Inflammatory macrophage treated with lipopolysaccharide for 1 hour (primary cell): ENCODE measurements at regions not wholly inside any gene's neighbourhood (a gene's known extent, or its start where the extent isn't known, plus 50 kb on each side); places are given as distances from the start of the nearest gene placed in this dataset.
"Not testable (repeated sequence)": the region's sequence is repeated elsewhere in the genome, so short reads cannot be mapped to it uniquely, and the experiment has no call there.

Experiments used
- DNase-seq, 2 donors: peaks; one replicate each; pipeline ENCODE4 v3.0.0-alpha.2; 2020 to 2022

DNA sequence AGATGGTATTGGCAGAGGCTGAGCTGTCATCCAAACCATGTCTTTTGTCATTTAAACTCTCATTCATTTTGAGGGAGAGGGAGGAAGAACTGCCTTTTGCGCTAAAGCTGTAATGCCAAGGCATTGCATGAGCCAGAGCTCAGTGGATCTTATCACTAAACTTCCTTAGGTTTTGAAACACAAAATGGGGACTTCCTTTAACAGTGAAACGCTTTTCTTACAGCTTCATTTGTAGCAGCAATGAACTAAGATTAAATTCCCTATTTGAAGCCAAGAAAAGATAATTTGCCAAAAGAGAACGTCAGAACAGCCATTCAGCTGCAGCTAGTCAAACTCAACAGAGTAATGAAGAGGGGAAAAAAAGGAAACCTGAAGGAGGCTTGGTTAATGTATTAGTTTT, 143.5 kb upstream of the MMADHC start:
- DNase-seq, result no peak

DNA sequence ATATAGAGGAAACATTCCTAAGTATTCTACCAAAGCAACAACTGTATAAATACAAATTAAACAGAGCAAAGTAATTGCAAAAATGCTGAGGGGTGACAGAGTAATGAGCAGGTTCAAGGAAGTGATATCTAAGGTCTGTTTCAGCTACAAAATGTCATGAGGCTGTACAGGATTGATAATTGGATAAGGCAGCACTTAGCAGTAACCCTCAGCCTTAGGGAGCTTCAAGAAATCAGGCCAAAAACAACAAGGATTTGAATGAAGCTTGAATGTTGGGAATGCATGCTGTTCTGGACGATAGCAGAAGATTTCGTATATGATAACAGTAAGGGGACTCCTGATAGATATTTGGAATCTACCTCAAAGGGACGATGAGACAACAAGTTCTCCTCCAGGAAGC, 142.0 kb upstream of the MMADHC start:
- DNase-seq, result no peak

DNA sequence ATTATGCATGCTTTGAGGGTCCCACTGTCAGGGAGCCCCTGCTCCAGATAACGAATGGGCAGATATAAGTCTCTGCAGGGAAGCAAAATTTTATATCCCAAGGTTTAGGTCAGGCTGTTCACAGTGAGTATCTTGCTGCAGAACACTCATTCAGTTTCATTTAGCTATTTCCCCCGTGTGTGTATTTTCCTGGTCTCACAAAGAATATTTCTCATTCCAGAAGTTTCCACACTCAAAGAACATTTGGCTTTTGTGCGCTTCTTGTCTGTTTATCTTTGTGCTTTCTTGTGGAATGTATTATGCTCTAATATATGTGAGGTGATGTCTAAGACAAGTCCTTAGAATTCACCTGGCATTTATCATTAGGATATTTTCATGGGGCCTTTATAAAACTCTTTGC, 140.4 kb upstream of the MMADHC start:
- no peak for DNase-seq

DNA sequence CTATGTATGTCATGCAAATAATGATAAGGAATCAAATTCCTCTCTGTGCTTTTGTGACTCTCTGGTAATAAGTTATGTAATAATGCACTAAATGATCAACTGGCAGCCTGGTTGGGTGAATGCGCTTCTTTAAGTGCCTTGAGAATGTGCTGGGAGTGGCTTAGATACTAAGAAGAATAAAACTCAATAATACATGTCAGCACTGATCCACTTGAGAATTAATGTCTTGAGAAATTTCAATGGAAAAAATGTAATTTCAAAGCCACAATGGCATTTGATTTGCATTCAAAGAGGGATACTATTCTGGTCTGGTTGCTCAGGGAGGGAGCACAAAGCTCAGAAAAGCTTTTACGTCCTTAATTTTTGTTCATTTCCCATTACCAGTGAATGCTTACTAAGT, 137.7 kb upstream of the MMADHC start:
- DNase-seq, result no peak

DNA sequence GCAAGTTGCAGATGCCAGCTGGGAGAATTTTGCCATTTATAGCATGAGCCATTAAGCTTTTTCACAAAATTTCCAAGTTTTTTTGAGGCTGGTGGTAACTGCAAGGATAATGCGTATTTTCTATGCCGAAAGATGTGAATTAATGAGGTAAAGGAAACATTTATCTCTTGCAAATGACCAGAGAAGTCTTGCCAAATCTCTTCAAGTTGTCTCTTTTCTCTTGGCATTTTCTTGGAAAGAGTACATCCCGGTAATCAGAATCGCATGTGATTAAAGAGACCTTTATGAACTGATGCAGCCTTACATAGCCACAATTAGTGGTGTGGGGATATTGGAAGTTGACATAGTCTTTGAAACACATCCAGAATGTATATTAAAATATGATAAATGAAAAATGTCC, 136.5 kb upstream of the MMADHC start:
- DNase-seq, result no peak

DNA sequence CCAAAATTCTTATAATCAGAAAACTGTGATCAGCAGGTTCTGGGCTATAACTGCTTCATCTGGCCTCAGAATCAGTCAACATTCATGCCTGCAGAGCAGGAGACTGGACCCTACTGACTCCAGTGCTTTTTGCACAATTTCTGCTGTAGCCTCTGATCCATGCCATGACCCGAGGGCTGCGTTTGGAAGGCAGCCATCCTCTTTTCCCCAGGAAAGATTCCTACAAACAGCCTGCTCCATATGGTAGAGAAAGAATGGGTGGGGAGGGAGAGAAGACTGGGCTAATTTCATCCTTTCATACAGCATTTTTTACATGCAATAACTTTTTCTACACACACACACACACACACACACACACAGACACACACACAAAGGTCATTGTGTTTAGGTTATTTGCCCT, 133.0 kb upstream of the MMADHC start:
- no peak for DNase-seq

DNA sequence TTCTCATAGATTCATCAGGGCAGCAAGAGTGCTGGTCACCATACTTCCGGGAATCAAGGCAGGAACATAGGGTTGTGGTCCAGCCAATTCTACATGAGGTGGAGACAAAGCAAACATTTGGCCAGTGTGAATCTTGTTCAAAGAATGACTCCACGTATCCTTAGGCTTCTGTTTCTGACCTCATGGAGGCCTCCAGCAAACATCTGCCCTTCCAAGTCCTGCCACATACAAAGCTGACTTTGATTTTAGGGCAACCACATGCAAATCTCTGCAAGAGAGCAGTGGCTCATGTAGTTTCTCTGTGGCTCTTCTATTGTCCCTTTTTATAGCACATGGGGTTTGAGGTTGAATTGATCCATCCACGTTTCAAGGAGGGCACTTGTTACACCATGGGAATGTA, 132.1 kb upstream of the MMADHC start:
- no peak for DNase-seq

DNA sequence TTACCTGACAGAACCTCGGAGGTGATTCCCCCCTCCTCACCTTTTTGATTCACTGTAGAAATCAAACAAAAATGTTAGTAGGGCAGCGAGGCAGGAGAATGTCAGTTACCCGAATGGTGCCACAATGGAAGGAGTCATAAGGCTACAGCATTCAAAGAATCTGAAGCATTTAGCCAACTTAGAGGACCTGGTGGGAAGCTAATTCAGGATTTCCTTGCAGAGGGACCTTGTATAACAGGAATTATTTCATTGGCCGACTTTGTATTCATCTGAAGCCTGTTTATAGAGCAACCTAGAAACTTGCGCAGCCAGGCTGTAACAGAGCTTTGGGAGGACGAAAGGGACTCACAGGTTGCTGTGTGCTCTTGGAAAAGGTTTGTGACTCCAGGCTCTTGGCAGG, 129.1 kb upstream of the MMADHC start:
- DNase-seq, result no peak

DNA sequence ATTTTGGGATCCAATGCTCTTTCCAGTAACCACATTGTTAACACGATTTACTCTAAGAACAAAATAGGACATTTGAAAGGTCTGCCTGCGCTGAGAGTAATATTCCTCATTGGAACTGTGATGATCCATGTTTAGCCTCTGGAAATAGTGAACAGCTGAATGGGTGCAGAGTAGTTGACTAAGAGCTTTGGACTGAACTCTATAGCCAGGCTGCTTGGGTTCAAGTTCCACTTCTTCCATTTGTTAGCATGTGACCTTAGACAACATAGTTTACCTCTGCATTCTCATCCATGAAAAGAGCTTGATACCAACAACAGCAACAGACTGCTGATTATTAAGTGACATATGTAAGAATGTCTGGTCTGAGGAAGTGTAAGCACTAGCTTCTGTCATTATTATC, 128.3 kb upstream of the MMADHC start:
- no peak for DNase-seq

DNA sequence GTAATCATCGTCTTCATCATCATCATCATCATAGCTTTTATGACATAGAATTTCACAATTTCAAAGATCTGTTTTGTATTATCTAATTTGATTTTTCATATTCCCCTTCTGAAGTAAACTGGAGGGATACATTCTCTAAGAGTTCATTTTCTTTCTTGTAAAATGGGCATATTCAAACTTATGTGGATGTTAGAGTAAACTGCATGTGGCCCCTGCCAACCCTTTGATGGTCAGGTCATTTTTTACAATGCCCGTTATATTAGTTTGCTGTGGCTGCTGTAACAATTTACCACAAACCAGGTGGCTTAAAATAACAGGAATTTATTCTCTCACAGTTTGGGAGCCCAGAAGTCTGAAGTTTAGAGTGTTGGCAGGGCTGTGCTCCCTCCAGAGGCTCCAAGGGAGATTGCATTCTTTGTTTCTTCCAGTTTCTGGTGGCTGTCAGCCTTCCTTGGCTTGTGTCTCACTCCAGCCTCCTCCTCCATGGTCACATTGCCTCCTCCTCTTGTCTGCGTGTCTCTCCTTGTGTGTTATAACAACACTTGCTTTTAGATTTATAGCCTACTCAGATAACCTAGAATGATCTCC, 127.5 kb upstream of the MMADHC start:
- no peak for DNase-seq

DNA sequence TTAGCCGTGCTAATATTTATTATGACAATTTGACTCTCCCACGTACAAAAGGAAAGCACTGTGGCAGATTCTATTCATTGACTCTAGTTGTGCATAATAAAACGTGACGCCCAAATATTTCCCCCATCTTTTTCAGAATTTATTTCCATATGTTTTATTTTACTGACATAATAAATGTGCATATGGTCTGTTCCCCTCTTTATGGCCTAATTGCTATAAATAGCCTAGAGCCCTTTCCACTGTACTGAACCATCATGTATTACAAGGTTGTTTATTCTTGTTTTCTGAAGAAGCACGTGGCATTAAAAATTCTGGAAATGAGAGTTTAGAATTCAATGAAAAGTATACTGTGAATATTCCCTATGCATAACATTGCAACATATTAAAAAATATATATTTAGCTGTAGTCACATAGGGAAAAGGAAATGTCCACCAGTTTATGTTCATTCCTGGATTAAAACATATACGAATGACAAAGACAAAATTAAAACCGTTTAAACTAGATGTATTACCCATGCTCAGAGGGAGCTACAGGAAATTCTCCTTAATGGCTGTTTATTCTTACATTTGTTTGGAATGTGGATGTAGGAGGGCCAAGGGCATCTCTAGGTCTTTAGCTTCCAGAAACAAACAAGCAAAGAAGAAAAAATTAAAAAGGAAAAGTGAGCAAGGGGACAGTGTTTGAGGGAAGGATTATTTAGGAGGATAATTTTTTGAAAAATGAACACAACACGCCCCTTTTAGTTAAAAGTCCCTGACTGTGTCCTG, 122.1 kb upstream of the MMADHC start:
- no peak for DNase-seq

DNA sequence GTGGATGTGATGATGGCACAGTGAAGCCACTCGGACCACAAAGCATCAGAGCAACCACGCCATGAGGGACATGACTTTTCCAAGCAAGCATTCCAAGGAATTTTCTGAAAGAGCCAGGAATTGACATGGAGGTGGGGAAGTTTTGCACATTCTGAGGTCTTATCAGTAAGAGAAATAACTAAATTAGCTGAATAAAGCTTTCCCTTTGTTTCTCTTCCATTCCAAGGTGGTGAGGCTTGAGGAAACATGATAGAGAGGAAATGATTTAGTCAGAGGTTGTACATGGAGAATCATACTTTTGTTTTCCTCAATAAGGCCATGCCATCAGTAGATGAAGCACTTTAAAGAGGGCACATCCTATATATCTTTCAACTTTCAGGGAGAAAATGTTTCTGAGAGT, 115.7 kb upstream of the MMADHC start:
- DNase-seq, result no peak

DNA sequence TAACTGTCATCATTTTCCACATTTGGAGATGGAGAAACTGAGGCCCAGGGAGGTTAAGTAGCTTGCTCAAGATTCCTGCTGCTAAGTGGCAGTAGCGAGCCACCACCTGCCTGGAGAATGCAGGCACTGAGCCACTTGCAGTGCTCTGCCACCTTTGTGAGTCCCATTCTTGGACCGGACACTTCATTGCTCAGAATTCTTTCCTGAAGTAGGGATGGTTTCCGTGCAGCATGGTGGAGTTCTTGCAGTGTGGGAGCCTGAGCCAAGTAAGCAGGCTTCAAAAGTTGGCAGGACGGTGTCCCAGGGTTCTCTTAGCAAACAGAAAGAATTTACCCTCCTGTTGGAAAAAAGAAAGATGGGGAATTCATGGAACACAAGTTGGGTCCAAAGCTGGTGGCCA, 115.0 kb upstream of the MMADHC start:
- DNase-seq, result no peak

DNA sequence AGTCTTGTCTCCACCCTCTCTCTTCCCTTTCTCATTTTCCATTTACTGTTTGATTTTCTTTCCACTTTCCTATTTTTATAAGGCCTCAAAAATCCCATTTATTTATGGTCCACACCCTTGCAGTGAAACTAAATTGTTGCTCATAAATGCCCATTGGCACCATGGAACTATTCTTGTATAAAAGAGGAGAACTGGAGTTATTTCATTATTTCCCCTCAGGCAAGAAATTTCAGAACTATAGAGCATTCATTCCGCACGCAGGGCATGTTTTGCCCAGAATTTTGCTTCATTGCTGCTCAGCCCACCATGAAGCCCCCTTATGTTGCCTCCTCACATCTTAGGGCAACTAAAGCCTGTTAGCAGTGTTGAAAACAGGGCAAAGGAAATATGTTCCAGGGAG, 113.7 kb upstream of the MMADHC start:
- DNase-seq, result no peak

DNA sequence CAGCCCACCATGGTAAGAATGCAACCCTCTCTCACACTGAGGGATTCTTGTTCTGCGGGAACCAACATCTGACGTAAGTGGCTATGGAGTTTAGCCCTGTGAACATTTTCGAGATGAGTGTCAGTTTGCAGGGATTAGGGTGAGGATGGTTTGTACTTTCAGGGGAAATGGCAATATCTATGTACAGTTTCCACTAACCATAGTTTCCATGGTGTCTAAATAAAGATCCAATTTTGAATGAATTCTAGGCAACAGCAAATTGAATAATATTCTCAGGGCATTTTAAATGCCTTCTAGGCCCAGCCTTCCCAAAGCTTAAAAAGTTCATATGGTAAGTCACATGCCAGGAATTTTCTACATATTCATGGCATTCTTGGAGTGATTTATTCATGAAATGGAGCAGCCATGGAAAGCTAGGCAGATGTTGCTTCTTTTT, 105.4 kb upstream of the MMADHC start:
- no peak for DNase-seq

DNA sequence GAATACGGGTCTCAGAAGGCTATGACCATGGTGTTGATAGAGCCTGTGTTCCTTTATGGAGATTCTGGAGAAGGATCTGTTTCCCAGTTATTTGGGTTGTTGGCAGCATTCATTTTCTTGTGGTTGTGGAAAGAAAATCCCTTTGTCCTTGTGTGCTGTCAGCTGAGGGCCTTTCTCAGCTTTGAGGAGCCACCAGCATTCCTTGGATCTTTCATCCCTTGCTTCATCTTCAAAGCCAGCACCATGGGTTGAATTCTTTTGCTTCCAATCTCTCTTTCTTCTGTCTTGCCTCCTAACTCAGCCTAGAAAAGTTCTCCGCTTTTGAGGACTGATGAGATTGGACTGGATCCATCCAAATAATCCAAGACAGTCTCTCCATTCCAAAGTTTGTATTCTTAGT, 103.2 kb upstream of the MMADHC start:
- no peak for DNase-seq

DNA sequence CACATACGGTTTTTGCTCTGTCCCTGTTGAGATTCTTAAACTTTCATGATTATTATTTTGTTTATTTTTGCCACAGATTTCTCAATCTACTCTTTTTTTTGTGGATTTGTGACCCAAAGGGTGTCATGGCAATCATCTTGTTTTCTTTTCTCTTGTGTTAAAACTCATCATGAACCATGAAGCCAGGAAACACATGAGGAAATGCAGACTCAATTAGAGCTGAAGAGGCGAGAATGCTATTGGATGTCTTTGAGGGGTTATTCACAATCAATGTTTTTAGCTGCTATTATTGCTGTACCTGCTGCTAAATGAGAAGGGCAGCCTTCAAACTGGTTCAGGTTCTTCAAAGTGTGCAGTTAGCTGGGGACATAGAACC, 99.5 kb upstream of the MMADHC start:
- DNase-seq, result no peak

DNA sequence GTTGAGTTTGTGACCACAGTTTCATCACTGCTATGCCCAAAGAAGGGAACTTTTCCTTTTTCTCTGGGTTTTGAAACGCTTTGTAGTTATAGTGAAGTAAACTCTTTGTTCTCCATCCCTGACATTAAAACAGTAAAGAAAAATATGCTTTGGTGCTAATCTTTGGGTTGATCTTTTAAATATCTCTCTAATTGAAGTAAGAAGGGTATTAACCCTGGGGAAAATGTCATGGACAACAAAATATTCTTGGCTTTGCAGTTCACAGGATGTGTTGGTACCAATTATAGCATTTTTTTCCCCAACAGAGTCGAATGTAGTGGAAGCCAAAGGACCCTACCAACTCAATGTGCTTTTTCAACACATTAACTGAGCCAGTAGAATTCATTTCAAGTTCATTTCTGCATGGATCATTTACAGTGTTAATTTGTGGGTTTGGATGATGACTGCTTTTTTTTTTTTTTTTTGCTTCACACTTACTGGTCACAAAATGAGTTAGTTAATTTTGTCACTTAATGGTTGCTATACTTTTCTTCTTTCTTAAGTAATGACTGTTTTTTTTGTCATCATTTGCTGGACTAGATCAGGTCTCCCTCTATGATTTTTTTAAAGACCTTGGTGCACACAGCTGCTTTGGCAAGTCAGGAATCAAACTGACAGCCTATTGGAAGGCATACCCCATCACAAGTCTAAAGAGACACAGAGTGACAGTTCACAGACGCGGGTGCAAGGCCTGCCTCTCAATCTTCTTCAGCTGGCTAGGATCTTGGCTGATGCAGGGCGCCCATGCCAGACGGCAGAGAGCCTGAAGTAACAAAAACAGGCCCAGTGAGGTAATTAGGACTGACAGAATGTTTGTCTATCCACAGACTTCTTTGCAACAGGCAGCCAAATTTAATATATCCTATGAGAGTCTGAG, 98.8 kb upstream of the MMADHC start:
- no peak for DNase-seq

DNA sequence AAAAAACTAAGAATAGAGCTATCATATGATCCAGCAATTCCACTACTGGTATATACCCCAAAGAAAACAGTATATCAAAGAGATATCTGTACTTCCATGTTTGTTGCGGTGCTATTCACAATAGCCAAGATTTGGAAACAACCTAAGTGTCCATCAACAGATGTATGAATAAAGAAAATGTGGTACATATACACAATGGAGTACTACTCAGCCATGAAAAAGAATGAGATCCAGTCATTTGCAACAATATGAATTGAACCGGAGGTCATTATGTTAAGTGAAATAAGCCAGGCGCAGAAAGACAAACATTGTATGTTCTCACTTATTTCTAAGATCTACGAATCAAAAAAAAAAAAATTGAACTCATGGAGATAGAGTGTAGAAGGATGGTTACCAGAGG, 97.8 kb upstream of the MMADHC start:
- not testable (repeated sequence) for DNase-seq

DNA sequence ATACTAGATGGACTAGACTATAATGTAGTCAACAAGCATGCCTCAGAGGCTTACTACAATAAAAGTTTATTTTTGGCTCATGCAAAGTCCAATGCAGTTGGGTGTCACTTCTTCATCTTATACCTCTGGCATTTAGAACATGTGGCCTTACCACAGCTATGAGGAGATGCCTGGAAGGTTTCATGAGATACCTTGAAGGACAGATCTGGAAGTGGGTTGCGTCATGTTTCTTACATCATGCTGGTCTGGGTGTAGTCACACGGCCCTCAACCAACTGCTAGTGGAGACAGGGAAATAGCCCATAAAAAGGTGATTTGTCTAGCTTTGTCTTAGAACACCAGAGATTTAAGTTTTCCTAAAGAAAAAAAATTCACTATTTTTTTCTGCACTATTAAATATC, 91.7 kb upstream of the MMADHC start:
- no peak for DNase-seq

DNA sequence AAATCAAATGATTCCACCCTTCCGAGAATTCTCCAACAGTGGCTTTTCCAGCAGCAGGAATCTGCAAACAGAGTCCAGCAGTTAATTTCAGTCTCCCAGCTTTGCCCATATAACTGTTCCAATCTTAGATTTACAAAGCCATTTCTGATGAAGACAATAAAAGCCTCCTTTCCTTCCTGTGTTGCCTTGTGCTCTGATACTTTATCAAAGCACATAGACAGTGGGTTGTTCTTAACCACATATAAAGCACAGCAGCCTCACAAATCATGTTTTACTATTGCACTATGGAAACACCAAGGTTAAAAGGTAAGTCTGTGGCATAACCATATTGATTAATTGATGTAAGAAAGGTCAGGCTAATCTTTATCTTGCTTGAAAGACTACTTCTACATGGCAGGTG, 89.8 kb upstream of the MMADHC start:
- no peak for DNase-seq

DNA sequence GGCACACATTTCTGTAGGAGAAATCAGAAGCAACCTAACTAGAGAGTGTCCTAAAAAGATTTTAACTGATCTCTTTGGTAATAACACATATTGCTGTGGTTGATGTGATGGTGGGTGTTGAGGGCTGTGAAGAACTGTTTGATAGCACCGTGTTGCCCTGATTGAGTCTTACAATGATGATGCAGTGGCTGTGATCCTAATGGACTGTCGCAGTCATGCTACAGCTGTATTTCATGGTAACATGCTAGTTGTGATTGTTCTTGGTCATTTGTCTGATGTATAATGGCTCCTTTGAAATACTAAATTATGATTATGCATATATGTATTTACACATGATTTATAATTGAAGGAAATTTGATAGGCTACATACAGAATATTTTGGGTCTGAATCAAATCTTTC, 82.5 kb upstream of the MMADHC start:
- DNase-seq, result no peak

DNA sequence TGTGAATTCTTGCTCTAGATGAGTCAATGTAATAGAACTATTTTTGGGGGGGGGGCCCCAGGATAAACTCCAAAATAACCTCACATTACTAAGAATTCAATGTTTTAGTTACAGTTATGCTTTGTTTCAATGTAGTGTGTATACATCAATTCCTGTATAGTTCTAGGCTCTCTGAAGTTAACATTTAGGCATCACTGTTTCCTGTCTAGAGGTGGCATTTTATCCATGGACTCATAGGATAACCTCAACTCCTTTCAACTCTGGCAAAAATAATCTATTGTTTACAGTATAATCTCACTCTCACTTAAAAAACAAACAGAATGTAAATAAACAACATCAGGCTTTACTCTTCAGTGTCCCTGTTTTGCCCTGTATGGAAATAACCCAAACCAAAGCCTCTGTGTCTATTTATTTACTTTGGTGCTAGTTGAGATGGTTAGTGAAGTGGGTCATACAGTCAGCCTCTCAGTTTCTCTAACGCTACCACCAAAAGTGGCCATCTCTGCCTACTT, 79.3 kb upstream of the MMADHC start:
- no peak for DNase-seq

DNA sequence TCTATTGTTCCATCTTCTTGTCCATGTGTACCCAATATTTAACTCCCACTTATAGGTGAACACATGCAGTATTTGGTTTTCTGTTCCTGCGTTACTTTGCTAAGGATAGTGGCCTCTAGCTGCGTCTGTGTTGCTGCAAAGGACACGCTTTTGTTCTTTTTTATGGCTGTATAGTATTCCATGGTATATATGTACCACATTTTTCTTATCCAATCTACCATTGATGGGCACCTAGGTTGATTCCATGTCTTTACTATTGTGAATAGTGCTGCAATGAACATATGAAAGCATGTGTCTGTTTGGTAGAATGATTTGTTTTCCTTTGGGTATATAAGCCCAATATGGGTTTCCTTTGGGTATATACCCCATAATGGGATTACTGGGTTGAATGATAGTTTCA, 77.3 kb upstream of the MMADHC start:
- no peak for DNase-seq
